Testis (tissue), 2 donors: ENCODE measurements at regions not wholly inside any gene's neighbourhood (a gene's known extent, or its start where the extent isn't known, plus 50 kb on each side); places are given as distances from the start of the nearest gene placed in this dataset.
A peak's percentile ranks its signal among the peaks of the same experiment; 100 is the strongest.
"Not testable (repeated sequence)": the region's sequence is repeated elsewhere in the genome, so short reads cannot be mapped to it uniquely, and the experiment has no call there.

Source experiments
- DNase-seq: peaks from one replicate; pipeline ENCODE4 v3.0.0-alpha.2; 2019
- H3K27ac ChIP-seq, 2 donors: fragments of 200-600 bp; sonication (generic); one replicate each; pipeline ENCODE4 v1.5.1; 2019
- H3K27me3 ChIP-seq: fragments of 200-600 bp; sonication (generic); one replicate; pipeline ENCODE4 v1.5.1; 2019
- H3K36me3 ChIP-seq: fragments of 200-600 bp; sonication (generic); one replicate; pipeline ENCODE4 v1.5.1; 2017; ENCODE audit warnings: low read depth; ENCODE audit errors: missing control alignments
- H3K4me1 ChIP-seq: fragments of 200-600 bp; sonication (generic); one replicate; pipeline ENCODE4 v1.5.1; 2019
- H3K4me3 ChIP-seq, 2 donors: fragments of 200-600 bp; sonication (generic); one replicate each; pipeline ENCODE4 v1.5.1; 2017 to 2019
- H3K9me3 ChIP-seq: fragments of 200-600 bp; sonication (generic); one replicate; pipeline ENCODE4 v1.5.1; 2017
- POLR2A ChIP-seq: fragments of 450-650 bp; IDR thresholded peaks from one replicate; pipeline ENCODE4 v1.6.1; 2017; ENCODE audit warnings: antibody characterized with exemption, mild to moderate bottlenecking, moderate library complexity
- WGBS, 2 donors: methylation state at CpG; one replicate each; pipeline ENCODE4 v1.1.5; 2018; 5-methylcytosine and 5-hydroxymethylcytosine counted together
- intact Hi-C: fragments of 100-400 bp; cut with DNase I; formaldehyde crosslinking; loops from one replicate; pipeline ENCODE4 v1.15.1; 2023; ENCODE audit warnings: low total_unique reads
- TF ChIP-seq, protein P1 (sequence below), 3 experiments: fragments of 450-650 bp in 2 of 3; fragments of 200-600 bp in 1 of 3; sonication (generic) in 1 of 3; IDR thresholded peaks; one replicate each; pipeline ENCODE4 v1.5.1; 2016 to 2019; ENCODE audit warnings: antibody characterized with exemption in 3 of 3, mild to moderate bottlenecking in 2 of 3, moderate library complexity in 1 of 3

DNA sequence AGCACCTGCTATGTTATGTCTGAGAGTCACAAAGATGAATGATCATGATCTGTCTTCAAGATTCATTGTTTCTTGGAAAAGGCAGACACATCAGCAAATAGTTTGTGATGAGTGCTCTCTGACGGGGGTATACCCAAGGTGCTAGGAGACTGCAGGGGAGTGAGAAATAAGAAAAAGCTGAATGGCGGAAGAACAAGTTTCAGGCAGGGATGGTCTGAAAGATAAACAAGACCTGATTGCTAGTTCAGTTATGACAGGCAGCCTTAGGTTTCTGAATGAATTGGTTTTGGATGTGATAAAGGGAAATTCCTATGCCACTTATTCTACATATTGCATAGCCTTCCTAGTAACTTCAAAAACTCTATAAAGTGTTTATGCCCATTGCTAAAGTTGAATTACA, 327.0 kb upstream of the DKK2 start:
- no peak for TF ChIP-seq POLR2A
- TF ChIP-seq, protein P1, sequence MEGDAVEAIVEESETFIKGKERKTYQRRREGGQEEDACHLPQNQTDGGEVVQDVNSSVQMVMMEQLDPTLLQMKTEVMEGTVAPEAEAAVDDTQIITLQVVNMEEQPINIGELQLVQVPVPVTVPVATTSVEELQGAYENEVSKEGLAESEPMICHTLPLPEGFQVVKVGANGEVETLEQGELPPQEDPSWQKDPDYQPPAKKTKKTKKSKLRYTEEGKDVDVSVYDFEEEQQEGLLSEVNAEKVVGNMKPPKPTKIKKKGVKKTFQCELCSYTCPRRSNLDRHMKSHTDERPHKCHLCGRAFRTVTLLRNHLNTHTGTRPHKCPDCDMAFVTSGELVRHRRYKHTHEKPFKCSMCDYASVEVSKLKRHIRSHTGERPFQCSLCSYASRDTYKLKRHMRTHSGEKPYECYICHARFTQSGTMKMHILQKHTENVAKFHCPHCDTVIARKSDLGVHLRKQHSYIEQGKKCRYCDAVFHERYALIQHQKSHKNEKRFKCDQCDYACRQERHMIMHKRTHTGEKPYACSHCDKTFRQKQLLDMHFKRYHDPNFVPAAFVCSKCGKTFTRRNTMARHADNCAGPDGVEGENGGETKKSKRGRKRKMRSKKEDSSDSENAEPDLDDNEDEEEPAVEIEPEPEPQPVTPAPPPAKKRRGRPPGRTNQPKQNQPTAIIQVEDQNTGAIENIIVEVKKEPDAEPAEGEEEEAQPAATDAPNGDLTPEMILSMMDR (IDR thresholded peaks at IDR 0.05), result no peak
- intact Hi-C loops, result no loop called here
- Histone ChIP-seq H3K27me3 (no peaks in the 10 kb centered on the region), H3K9me3 (no peaks in the 10 kb centered on the region), H3K36me3 (no peaks in the 10 kb centered on the region), H3K27ac (no peak overlapping the region), H3K4me3 (no peak overlapping the region), H3K4me1 (no peaks in the 10 kb centered on the region)
- DNase-seq, result no peak
- 27 to 44% methylated on average over 2 of the region's 2 CpGs for WGBS, 2 donors

DNA sequence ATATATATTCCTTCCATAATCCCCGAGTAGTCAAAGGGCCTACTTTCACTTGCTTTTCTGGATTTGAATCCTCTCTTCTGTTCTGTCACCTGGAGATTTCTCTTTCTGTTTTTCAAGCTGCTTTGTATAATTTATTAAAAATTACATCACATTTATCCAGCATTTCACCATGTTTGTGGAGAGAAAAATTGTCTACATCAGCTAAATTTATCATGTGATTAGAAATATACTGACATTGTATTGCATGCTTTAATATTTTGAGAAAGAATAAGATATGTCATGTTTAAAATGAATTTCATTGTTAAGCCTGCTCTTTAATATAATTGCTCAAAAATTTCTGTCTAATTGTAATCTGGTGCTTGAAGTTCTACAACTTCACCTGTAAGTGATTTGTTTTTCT, 323.1 kb upstream of the DKK2 start:
- Histone ChIP-seq H3K27ac (no peak overlapping the region), H3K36me3 (no peaks in the 10 kb centered on the region), H3K9me3 (no peaks in the 10 kb centered on the region), H3K4me3 (no peak overlapping the region), H3K27me3 (no peaks in the 10 kb centered on the region), H3K4me1 (no peaks in the 10 kb centered on the region)
- 88 to 94% methylated on average over 1 of the region's 1 CpG for WGBS, 2 donors
- no peak for TF ChIP-seq POLR2A
- TF ChIP-seq, protein P1 (IDR thresholded peaks at IDR 0.05), result no peak
- DNase-seq, result no peak
- intact Hi-C loops, result no loop called here

DNA sequence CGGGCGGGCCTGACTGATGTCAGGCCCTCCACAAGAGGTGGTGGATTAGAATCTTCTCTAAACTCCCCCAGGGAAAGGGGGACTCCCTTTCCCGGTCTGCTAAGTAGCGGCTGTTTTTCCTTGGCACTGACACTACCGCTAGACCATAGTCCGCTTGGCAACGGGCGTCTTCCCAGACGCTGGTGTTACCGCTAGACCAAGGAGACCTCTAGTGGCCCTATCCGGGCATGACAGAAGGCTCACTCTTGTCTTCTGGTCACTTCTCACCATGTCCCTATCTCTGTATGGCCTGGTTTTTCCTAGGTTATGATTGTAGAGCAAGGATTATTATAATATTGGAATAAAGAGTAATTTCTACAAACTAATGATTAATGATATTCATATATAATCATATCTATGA, 318.2 kb upstream of the DKK2 start:
- intact Hi-C loops, H3K27ac ChIP-seq, H3K36me3 ChIP-seq, H3K9me3 ChIP-seq, H3K4me1 ChIP-seq, H3K4me3 ChIP-seq, H3K27me3 ChIP-seq: not testable (repeated sequence)
- peak; percentile 62 for DNase-seq
- WGBS, 2 donors, result 45 to 55% methylated on average over 10 to 11 of the region's 11 CpGs

DNA sequence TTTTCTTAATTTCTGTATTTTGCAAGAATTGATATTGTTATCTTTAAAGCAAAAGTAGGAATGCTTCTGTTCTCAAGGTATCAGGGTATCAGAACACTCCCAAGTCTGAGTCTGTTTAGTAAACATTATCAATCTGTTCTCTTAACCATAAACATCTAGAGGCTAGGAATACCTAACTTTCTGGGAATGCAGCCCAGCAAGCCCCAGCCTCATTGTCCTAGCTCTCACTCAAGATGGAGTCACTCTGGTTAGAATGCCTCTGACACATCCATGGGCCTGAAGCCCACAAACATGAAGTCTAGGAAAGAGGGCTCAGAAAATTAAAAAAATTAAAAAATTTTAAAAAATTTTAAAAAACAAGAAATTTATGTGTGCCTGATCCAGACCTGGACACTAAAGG, 315.1 kb upstream of the DKK2 start:
- TF ChIP-seq, protein P1 (IDR thresholded peaks at IDR 0.05), result no peak
- TF ChIP-seq POLR2A, result no peak
- Histone ChIP-seq H3K4me3 (no peak overlapping the region), H3K4me1 (no peaks in the 10 kb centered on the region), H3K36me3 (no peaks in the 10 kb centered on the region), H3K27ac (no peak overlapping the region), H3K27me3 (no peaks in the 10 kb centered on the region), H3K9me3 (no peaks in the 10 kb centered on the region)
- DNase-seq, result no peak
- intact Hi-C loops, result no loop called here

DNA sequence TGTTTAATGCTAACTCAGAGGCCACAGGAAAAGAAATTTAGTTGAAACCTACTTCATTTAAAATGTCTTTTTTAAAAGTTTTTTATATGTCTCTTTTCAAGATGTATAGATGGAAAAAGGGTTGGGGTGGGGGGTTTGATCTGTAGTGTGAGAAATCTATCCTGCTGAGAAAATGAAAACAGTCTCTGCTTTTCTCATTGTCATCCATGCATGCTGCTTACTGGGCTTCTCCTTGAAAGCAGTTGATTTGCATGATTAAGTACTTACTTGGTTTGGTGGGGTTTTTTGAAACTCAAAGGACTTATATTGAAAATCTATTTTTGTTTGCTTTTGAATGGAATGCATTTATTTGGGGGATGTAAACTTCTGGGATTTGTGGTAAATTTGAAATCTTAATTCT, 313.6 kb upstream of the DKK2 start:
- Histone ChIP-seq H3K27ac (no peak overlapping the region), H3K36me3 (no peaks in the 10 kb centered on the region), H3K27me3 (no peaks in the 10 kb centered on the region), H3K9me3 (no peaks in the 10 kb centered on the region), H3K4me3 (no peak overlapping the region), H3K4me1 (no peaks in the 10 kb centered on the region)
- intact Hi-C loops, result no loop called here
- no peak for TF ChIP-seq POLR2A
- TF ChIP-seq, protein P1 (IDR thresholded peaks at IDR 0.05), result no peak
- DNase-seq, result no peak
